ENCODE measurements at regions not wholly inside any gene's neighbourhood (a gene's known extent, or its start where the extent isn't known, plus 50 kb on each side); places are given as distances from the start of the nearest gene placed in this dataset.

DNA sequence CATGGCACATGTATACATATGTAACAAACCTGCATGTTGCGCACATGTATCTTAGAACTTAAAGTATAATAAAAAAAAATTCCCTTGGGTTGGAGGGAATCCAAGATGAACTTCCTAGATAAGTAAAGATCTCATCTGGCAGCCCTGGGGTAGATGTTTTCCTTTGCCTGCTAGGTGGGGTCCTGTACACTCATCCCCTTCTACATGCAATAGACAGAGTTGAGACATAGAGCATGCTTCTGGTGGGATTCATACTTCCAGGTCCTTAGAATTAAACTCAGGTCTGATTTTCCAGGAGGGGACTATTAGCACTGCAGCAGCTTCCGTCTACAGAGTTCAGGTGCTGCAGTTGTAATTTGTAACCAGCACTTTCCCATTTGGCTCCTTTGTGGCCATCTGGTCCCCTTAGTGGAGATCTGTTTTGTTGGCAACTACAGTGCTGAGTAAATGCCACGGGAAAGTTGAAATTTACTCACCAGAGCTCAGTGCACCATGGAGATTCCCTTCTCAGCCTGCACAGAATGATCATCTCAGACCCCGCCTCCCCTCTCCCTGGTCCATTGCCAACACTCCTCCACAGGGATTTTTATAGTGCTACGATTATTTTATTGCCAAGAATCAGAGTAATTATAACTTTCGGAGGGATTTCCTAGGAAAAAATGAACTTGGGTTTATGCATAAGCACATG lies 220.1 kb upstream of the E2F8 start:
- no peak for DNase-seq

DNA sequence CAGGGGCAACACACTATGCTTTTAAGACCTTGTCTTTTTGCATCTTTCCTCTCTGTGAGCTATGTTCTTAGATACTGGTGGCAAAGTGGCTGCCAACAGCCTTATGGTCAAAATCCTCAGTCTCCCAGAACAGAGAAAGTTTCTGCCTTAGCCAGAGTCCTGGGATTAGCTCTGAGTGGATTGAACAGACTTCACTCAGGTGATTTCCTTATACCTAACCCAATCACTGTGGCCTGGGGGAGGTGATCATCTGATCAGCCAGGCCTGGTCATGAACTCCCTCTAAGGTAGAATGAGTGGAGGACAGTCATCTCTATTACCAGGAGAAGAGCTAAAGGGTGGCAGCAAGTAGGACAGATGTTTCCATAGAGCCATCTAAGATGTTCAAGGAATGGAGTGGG lies 218.5 kb upstream of the E2F8 start:
- no peak for DNase-seq

DNA sequence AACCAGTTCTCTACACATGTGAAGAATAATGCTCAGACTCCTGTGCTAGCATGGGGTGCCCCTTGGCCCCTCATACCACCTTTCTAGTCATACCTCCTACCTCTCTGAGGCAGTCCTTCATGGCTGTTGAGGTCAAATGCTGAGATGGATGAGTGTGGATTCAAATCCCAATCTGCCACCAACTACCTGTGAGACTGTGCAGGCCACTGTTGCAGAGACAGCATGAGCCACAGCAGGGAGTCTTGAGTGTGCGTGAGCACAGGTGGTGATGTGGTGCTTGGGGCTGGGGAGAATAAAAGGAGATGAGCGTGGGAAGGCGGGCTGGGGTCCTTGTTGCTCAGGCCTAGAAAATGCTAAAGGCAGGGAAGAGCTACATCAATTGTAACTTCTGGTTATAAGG lies 218.0 kb upstream of the E2F8 start:
- no peak for DNase-seq

DNA sequence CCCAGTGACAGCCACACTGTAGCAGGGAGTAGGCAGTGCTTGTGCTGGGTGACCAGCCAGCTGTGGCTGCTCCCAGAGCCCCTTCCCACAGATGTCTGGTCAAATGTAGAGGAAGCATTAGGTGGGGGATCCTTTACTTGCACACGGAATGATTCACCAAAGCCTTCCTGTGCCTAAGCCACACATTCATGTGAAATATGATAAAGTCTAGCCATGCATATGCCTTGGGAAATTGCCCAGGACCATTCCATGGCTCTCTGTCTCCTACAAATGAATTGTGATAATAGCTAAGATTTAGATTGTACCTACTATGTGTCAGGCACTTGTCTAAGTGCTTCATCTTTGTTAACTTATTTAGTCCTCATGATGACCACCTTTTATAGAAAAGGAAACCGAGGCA lies 217.5 kb upstream of the E2F8 start:
- no peak for DNase-seq

DNA sequence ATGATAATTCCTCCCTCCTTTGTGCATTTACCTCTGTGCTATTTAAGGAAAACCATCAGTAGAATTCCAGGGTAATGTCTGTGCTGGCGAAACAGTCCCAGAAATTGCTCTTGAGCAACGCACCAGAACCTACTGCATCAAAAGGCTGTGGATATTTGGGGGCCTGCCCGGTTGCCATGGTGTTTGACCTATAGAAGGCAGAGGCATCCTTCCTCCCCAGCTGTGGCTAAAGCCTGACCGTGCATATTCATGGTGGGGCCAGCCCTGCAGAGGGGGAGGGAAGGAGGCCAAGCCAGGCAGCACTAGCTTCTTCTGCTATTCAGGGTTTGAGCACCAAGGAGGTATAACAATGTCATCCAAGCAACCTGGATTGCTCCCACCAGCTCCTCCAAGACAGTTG lies 215.0 kb upstream of the E2F8 start:
- DNase-seq = no peak

DNA sequence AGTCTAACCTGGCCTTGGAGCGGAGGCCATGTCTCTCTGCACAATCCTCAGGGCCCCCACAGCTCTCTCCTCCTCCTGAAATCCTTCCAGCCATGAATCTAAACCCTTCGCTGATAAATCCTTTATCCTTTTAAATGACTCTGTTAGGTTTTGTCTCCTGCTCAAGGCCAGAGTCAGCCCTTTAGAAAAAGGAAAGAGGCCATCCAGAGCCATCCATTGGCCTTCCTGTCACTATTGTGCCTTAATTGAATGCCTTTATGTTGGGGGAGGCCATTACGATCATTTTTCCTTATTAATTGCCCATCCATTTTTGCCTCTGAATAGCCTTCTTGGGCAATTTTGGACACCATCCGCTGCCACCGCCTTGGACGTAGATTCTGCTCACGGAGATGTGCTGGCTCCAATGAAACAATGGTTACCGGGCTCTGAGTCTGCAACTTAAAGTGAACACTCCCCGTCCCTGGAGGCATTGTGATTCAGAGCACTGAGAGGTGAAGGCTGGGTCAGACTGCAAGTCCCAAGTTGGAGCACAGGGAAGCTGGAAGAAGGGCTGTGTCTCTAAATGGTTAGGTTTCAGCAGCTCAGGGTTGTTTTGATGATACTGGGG lies 213.0 kb upstream of the E2F8 start:
- DNase-seq = no peak

DNA sequence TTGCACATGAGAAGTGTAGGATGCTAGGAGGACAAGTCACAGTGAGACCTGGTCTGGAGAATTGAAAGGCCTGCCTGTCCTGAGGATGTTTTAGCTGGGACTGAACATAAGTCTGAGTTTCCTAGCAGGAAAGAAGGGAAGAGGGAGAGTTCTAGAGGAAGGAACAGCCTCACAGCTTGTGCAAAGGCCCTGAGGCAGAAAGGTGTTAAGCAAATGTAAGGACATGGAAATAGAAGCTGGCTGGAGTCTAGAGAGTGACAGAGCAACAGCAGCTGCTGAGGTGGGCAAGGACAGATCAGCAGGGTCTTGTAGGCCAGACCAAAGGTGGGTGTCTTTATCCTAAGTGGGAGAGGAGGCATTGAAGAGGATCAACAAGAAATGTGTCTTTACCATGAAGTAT lies 210.9 kb upstream of the E2F8 start:
- no peak for DNase-seq

DNA sequence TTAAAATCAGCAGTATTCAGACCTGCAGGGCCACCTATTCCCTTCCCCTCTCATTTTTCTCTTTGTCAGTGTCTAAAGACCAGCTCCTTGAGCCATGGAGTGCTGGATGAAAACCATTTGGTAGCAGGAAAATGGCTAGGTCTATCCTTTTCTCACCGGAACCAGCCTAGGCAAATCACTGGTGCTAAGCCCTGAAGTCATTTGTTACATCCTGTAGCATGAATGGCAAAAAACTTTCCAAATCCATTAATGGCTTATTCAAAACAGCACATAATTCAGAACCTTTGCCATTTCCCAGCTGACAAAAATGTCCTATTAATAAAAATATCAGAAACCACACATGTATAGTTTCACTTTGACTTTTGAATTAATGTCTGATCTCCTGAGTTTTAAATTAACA lies 209.5 kb upstream of the E2F8 start:
- no peak for DNase-seq

DNA sequence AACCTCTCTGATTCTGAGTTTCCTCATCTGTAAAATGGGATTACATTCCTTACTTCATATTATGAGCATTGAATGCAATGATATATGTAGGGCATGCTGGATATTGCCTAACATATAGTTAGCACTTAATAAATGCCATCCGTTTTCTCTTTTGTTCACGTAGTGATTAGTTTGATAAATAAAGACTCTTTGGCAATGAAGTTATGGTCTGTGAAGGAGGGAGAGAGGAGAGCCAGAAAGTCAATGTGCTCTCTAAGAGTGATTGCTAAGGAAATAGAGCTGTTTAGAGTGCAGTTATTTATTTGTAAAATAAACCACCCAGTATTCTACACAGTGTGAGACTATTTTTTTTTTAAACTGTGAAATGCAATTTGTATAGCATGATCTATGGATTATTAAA lies 207.9 kb upstream of the E2F8 start:
- DNase-seq = no peak

DNA sequence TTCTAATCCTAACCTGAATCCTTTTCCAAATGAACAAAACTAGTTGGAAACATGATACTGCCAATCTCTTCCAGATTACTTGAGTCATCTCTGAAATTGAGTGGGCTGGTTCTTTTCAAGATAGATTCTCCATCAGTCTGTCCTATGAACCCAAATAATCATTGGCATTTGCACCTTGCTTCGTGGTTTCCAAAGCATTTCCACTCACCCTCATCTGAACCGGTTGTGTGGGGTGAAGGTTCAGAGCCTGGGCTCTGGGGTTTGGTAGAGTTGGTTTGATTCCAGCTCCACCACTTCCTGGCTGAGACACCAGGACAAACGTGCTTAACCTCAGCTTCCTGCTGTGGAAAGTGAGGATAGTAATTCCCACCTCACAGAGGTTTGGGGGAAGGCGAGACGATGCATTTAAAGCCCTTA lies 206.4 kb upstream of the E2F8 start:
- DNase-seq = no peak

DNA sequence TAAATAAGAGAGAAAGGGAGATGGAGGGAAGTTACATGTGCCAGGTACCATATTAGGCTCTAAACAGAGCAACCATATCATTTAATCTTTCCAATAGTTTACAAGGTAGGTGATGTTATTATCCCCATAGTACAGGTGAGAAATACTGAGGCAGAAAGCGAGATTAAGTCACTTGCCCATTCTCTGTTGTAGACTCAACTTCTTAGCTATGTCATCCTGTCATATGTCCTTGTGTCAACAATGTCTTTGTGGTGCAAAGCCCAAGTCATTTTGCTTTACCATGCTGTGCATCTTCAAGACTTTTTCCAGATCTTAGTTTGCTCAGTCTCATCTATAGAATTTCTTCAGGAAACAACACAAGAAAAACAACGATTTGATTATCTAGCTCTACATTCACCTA lies 205.0 kb upstream of the E2F8 start:
- DNase-seq = no peak

DNA sequence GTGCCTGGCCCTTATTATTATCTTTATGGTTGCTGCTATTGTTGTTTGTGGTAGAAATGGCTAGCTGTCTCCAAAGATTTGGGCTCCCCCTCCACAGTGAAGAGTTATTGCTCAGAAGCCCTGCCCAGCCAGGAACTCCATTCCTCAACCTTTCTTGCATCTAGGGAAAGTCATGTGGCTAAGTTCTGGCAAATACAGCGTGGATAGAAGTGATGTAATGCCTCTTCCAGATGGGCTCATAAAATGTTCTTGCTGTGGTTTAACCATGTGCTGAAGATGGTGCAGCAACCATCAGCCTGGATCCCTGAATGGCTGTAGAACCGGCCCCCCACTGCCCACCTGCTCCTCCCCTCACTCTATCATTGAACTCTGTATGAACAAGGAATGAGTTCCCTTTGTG lies 203.5 kb upstream of the E2F8 start:
- DNase-seq = no peak

DNA sequence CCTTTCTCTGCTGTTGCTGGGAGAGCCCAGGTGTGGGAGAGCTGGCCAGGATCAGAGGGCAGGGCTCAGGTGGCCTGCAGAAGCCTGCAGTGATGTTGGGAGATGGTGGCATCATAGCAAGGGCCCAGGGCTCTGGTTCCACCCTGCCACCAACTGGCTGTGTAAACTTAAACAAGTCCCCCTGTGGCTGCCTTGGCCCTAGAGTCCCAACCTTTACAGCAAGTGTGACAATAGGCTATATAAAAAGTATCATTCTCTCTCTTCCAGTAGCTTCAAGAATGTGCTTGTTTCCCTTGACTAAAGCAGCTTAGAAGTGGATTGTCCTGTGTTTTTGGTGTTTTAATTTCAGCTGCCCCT lies 201.8 kb upstream of the E2F8 start:
- DNase-seq = no peak

DNA sequence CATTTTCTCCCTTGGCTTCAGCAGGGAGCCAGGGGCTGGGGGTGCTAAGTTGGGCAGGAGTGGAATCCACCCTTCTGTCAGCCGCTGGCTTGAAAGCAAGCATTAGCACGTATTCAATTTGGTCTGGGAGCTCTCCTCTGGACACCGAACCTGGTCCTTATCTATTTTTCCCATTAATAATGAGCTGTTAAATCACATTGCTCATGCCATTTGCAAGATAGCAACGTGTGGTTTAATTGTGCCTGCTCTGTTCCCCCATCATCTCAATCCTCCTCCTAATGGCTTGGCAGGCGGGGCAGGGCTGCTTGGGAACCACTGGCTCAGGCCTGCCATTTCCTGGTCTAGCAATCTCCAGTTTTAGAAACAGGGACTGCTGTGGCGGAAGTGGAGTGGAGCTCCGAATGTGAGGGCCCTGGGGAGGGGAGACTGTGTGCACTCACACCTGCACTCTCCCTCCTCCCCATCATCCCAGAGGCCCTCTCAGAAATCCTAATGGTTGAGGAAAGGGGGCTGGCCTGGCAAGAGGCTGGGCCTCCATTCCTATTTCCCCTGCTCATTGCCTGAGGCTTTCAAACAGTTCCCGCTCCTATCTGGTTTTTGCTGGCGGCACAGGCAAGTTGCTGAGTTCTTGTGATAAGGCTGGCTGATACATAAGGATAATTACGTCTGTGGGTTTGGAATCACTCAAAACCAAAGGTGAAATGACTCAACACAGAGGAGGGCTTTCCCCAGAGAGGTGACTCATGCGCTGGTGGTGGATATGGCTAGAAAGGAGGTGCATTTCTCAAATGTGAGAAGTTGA lies 201.2 kb upstream of the E2F8 start:
- peak; percentile 2 for DNase-seq

DNA sequence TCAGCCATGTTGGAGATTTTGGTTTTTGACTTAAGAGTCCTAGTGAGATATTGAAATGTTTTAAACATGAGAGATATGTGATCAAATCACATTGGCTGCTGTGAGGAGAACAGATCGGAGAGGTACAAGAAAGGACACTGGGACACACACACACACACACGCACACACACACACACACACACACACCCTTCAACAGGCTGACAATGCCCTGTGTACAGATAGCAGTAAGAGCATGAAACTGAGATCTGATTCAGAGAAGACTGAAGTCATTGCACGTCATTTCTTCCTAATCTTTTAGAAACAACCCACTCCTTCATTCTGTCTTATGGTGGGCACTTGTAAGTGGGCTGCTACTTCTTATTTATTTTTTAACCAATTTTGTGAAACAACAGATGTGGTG lies 200.5 kb upstream of the E2F8 start:
- no peak for DNase-seq

DNA sequence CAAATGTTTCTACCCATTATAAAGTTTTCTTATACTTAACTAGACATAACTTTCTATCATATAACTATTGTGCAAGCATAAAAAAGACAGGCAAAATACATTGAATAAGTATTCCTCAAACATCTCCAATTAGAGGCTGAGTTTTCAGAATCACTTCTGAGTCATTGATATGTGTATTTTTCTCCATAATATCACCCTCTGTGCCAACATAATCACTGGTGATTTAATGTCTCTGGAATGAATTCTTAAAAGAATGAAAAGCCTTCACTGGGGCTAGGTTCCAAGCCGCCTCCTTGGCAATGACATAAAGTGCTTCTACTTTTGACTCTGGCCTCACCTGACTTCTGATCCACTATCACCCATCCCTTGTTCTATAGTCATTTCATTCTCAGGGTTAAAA lies 197.0 kb upstream of the E2F8 start:
- DNase-seq = no peak

DNA sequence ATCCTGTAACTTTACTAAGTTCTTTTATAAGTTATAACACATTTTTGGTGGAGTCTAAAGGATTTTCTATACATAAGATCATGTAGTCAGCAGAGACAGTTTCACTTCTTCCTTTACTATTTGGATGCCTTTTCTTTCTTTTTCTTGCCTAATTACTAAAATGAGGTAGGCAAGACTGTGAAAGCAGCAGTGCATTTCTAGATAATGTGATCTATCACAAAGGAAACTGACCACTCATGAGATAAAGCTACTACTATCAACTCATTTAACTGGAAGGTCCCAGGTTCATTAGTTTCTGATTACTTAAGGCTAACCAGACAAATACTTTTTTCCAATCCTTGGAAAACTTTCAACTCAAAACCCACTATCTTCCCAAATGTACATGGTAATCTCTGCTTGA lies 196.2 kb upstream of the E2F8 start:
- no peak for DNase-seq

DNA sequence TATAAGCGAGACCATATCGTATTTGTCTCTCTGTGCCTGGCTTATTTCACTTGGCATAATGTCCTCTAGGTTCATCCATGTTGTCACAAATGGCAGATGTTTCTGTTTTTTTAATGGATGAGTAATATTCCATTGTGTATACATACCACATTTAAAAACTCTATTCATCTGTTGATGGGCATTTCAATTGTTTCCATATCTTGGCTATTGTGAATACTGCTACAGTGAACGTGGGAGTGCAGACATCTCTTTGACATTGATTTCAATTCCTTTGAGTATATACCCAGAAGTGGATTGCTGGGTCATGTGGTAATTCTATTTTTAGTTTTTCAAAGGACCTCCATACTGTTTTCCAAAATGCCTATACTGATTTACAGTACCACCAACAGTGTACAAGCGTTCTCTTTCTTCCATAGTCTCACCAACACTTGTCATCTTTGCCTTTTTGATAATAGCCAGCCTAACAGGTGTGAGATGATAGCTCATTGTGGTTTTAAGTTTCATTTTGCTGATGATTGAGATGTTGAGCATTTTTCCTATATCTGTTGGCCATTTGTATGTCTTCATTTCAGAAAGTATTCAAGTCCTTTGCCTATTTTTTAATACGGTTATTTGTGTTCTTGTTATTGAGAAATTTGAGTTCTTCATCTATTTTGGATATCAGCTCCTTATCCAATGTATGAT lies 194.7 kb upstream of the E2F8 start:
- no peak for DNase-seq

DNA sequence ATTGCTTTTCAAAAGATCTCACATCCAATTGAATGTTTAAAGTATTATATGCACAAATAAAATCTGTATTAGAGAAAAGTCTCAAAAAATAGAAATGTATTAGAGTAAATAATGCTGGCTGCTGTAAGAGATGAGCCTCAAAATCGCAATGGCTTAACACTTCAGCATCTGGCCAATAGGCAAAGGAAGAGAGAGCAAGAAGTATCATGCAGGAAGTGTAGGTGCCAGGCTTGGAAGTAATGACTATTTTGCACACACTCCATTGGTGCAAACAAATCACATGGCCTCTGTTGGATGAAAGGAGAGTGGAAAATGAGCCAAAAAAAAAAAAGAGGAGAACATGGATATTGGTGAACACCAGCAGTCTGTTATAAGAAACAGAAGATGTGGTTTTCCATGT lies 193.0 kb upstream of the E2F8 start:
- no peak for DNase-seq

DNA sequence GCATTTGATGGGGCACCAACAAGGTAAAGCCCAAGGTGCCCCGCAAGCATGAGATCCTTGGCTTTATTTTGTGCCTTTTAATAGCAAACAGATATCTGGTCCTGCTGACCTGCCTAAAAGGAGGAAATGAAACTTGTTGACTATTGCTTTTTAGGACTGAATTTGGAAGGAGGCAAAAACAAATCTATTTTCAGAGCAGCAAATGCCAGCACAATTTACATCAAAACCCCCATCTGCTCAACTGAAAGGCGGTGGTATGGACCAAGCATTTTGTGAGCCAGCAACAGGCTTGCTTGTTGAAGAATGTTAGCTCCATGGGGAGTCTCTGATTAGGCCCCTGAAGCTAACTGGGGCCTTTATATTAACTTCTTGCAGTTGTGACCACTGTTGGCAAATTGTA lies 192.6 kb upstream of the E2F8 start:
- DNase-seq = no peak

DNA sequence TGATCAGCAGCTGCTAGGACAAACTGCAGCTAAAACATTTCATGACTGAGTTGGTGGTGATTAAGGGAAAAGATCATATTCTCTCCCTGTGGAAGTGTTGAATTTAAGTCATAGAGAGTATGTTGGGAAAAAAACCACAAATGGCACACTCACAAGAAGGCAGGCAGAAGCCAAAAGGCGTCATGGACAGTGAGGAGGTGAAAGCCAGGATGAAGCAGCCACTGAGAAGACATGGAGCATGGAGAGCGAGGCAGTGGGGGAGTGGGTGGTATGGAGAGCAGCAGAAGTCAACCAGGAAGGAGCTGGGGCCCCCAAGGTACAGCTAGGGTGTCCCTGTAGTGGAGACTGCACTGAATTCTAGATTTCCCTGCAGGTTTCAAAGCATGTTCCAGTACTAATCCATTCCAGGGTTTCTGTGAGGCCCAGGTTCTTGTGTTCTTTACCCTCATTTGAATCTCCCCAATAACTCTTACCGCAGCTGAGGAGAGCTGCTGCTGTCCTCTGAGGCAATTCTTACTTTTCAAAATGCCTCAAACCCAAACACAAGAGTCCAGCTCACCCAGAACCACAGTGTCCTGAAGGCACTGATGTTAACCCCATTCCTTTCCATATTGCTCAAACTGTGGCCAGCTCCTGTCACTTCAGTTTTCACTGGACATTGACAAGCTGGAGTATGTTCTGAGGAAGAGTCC lies 191.8 kb upstream of the E2F8 start:
- no peak for DNase-seq

DNA sequence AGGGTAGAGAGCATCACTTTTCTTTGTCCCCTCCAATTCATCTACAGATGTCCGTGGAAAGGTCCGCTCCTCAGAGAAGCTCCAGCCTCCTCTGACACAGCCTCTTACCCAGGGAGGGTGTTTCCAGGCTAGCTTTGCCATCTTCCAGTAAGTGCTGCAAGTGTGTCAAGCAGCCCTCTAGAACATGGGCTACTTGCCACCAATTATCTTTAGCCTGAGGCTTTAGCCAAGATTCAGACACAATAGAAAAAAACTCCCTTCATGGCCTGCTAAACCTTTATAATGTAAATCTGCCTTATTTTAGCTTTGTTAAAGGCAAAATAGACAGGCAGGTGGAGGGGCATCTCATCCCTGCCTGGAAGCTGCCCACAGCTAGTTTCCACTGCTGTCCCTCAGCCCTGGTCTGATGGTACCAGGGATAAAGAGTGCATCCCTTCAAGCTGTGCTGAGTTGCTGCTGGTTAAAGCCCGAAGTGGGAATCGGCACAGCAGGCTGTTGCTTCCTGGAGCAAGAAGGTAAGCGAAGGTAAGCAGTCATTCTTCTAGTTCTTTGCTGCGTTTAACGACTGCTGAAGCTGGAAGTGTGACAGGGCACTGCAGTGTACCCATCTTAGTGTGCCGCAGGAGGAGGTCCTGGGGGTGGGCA lies 190.1 kb upstream of the E2F8 start:
- DNase-seq = no peak

DNA sequence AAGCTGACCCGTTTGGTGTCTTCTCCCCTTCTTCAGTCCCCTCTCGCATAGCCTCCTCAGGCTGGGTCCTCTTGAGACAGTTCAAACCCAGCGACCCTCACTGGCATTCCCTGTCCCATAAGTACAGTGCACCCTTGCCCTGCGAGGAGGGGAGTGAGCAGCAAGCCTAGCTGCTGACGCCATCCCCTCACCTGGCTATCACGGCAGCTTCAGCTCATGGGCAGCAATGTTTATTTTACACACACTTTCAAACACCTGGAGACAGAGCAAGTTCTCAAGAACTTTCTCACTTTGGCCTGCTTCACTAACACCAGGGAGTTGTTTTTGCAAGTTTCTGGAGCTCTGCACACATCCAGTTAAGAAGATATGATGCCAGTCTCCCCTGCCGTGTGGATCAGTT lies 189.6 kb upstream of the E2F8 start:
- DNase-seq = no peak

Measured in stimulated activated CD4-positive, alpha-beta T cell treated with anti-CD3 and anti-CD28 coated beads, Interleukin-12 subunit alpha, Interleukin-12 subunit beta, amount 100 ng/mL, for 4 hours (primary cell).